Uterus (tissue), 2 donors: ENCODE measurements at regions not wholly inside any gene's neighbourhood (a gene's known extent, or its start where the extent isn't known, plus 50 kb on each side); places are given as distances from the start of the nearest gene placed in this dataset.
"Not testable (repeated sequence)": the region's sequence is repeated elsewhere in the genome, so short reads cannot be mapped to it uniquely, and the experiment has no call there.

Experiments
- CTCF ChIP-seq, 4 experiments: fragments of 200-600 bp in 2 of 4; fragments of 450-650 bp in 2 of 4; sonication (generic) in 2 of 4; IDR thresholded peaks; one replicate each; pipeline ENCODE4 v1.5.1; 2016 to 2019; ENCODE audit warnings: antibody characterized with exemption in 4 of 4, mild to moderate bottlenecking in 2 of 4, moderate library complexity in 1 of 4
- POLR2A ChIP-seq, 2 donors: fragments of 450-650 bp; IDR thresholded peaks; one replicate each; pipeline ENCODE4 v1.6.1; 2016; ENCODE audit warnings: antibody characterized with exemption in 2 of 2, mild to moderate bottlenecking in 1 of 2, moderate library complexity in 1 of 2

GRCh38 chr3:101975415-101975814 is 126.1 kb downstream of the NFKBIZ start:
- TF ChIP-seq CTCF, POLR2A (IDR thresholded peaks at IDR 0.05): not testable (repeated sequence)
